SK-N-SH (cell line): ENCODE measurements at regions not wholly inside any gene's neighbourhood (a gene's known extent, or its start where the extent isn't known, plus 50 kb on each side); places are given as distances from the start of the nearest gene placed in this dataset.

Experiments
- CTCF ChIA-PET: fragments of 300-600, 350-600 bp; formaldehyde crosslinking; extraction: SDS; loops from one replicate; lab custom pipeline; 2021; lab: Yijun Ruan, JAX
- POLR2A ChIA-PET: fragments of 350-600 bp; sonication (Branson Sonifier 250); formaldehyde crosslinking; extraction: SDS; loops from one replicate; lab custom pipeline; 2020; ENCODE audit warnings: antibody characterized with exemption, inconsistent platforms; lab: Yijun Ruan, JAX
- DNase-seq: peaks from one replicate; pipeline ENCODE4 v3.0.0; 2012
- H2AFZ ChIP-seq: fragments of 200-600 bp; sonication (generic); 2 replicates; pipeline ENCODE4 v1.8.1; 2016; ENCODE audit warnings: antibody characterized with exemption, mild to moderate bottlenecking, low read depth
- H3F3A ChIP-seq: fragments of 200-600 bp; sonication (generic); replicated peaks from 2 replicates; pipeline ENCODE3; 2016; ENCODE audit warnings: antibody characterized with exemption, mild to moderate bottlenecking; ENCODE audit not compliant: insufficient read depth
- H3K27ac ChIP-seq, 2 experiments: fragments of 200-500 bp in 1 of 2; fragments of 200-600 bp in 1 of 2; sonication (Bioruptor generic) in 1 of 2; sonication (generic), shearing (Covaris generic) in 1 of 2; 2 replicates each; pipeline versions ENCODE4 v1.5.1 to v1.6.1; 2014 to 2016; ENCODE audit warnings: low read depth in 2 of 2, inconsistent platforms in 1 of 2, low read length in 1 of 2, mild to moderate bottlenecking in 1 of 2, mixed read lengths in 1 of 2
- H3K27me3 ChIP-seq: fragments of 200-600 bp; sonication (generic), shearing (Covaris generic); 2 replicates; pipeline ENCODE4 v1.6.1; 2016; ENCODE audit warnings: mixed run types; ENCODE audit not compliant: insufficient read depth
- H3K36me3 ChIP-seq, 2 experiments: fragments of 200-500 bp in 1 of 2; fragments of 200-600 bp in 1 of 2; sonication (Bioruptor generic) in 1 of 2; sonication (generic) in 1 of 2; replicated peaks in 1 of 2; 2 replicates each; pipeline versions ENCODE3 to v1.5.1; 2014 to 2016; ENCODE audit warnings: low read length in 1 of 2, mild to moderate bottlenecking in 1 of 2; ENCODE audit not compliant: insufficient read depth in 2 of 2, control insufficient read depth in 1 of 2
- H3K4me1 ChIP-seq, 2 experiments: fragments of 200-500 bp in 1 of 2; fragments of 200-600 bp in 1 of 2; sonication (Bioruptor generic) in 1 of 2; sonication (generic), shearing (Covaris generic) in 1 of 2; 2 replicates each; pipeline versions ENCODE4 v1.5.1 to v1.6.1; 2014 to 2016; ENCODE audit warnings: low read depth in 1 of 2, low read length in 1 of 2, mixed run types in 1 of 2; ENCODE audit not compliant: insufficient read depth in 2 of 2, control insufficient read depth in 1 of 2
- H3K4me2 ChIP-seq: fragments of 200-600 bp; sonication (generic), shearing (Covaris generic); 2 replicates; pipeline ENCODE4 v1.6.1; 2017; ENCODE audit warnings: mixed run types
- H3K4me3 ChIP-seq, 2 experiments: fragments of 200-500 bp in 1 of 2; fragments of 200-600 bp in 1 of 2; sonication (Bioruptor generic) in 1 of 2; sonication (generic), shearing (Covaris generic) in 1 of 2; 2 replicates each; pipeline versions ENCODE4 v1.5.1 to v1.8.1; 2014 to 2016; ENCODE audit warnings: low read depth in 2 of 2, inconsistent platforms in 1 of 2, low read length in 1 of 2, mild to moderate bottlenecking in 1 of 2, mixed read lengths in 1 of 2, moderate library complexity in 1 of 2
- H3K79me2 ChIP-seq: fragments of 200-600 bp; sonication (generic); 2 replicates; pipeline ENCODE4 v1.8.1; 2017; ENCODE audit warnings: mild to moderate bottlenecking; ENCODE audit not compliant: insufficient read depth
- H3K9ac ChIP-seq: fragments of 200-600 bp; sonication (generic); 2 replicates; pipeline ENCODE4 v1.6.1; 2017; ENCODE audit warnings: mixed run types
- H3K9me2 ChIP-seq: fragments of 200-600 bp; sonication (generic); 2 replicates; pipeline ENCODE4 v1.6.1; 2017; ENCODE audit warnings: mixed run types
- H3K9me3 ChIP-seq: fragments of 200-600 bp; sonication (generic); 2 replicates; pipeline ENCODE4 v1.6.1; 2017; ENCODE audit warnings: mixed run types, mild to moderate bottlenecking, moderate library complexity
- H4K20me1 ChIP-seq: fragments of 200-600 bp; sonication (generic); 2 replicates; pipeline ENCODE4 v1.6.1; 2017; ENCODE audit warnings: mild to moderate bottlenecking, mixed run types; ENCODE audit not compliant: insufficient read depth
- CHD2 ChIP-seq: fragments of 150-350 bp; IDR thresholded peaks from 2 replicates; pipeline ENCODE4 v1.6.1; 2018; ENCODE audit warnings: low read length; ENCODE audit not compliant: partially characterized antibody
- FOSL2 ChIP-seq: IDR thresholded peaks from 2 replicates; pipeline ENCODE4 v1.4.0; 2012; ENCODE audit warnings: low read depth, mild to moderate bottlenecking, moderate library complexity, borderline replicate concordance
- GATA2 ChIP-seq: sonication (generic); formaldehyde crosslinking; IDR thresholded peaks from 2 replicates; pipeline ENCODE4 v1.5.0; 2020; ENCODE audit warnings: mild to moderate bottlenecking, missing genetic modification reagents
- JUND ChIP-seq: IDR thresholded peaks from 2 replicates; pipeline ENCODE4 v1.4.0; 2012
- MXI1 ChIP-seq: IDR thresholded peaks from 2 replicates; pipeline ENCODE4 v1.6.1; 2012; ENCODE audit warnings: mild to moderate bottlenecking, low read depth, low read length, improper control_type of control experiment
- NFIC ChIP-seq: IDR thresholded peaks from 2 replicates; pipeline ENCODE4 v1.4.0; 2012; ENCODE audit warnings: borderline replicate concordance
- POLR2AphosphoS5 ChIP-seq: IDR thresholded peaks from 2 replicates; pipeline ENCODE4 v1.6.1; 2012; ENCODE audit warnings: low read depth, low read length
- RAD21 ChIP-seq: IDR thresholded peaks from 2 replicates; pipeline ENCODE4 v1.6.1; 2012; ENCODE audit warnings: mild to moderate bottlenecking, low read length
- RXRA ChIP-seq: IDR thresholded peaks from 2 replicates; pipeline ENCODE4 v1.4.0; 2012; ENCODE audit warnings: low read depth, mild to moderate bottlenecking, borderline replicate concordance
- SMC3 ChIP-seq: IDR thresholded peaks from 2 replicates; pipeline ENCODE4 v1.6.1; 2012; ENCODE audit warnings: low read depth, low read length, improper control_type of control experiment
- TCF12 ChIP-seq: IDR thresholded peaks from 2 replicates; pipeline ENCODE4 v1.4.0; 2012
- TEAD4 ChIP-seq: IDR thresholded peaks from 2 replicates; pipeline ENCODE4 v1.4.0; 2012; ENCODE audit warnings: mild to moderate bottlenecking, borderline replicate concordance; ENCODE audit not compliant: insufficient read depth
- WGBS: methylation state at CpG from one replicate; pipeline ENCODE4 v1.1.6; 2017; ENCODE audit warnings: low lambda C conversion rate; 5-methylcytosine and 5-hydroxymethylcytosine counted together
- TF ChIP-seq, protein P1 (sequence below): IDR thresholded peaks from 2 replicates; pipeline ENCODE4 v1.4.0; 2012; ENCODE audit warnings: low read depth
- TF ChIP-seq, protein P2 (sequence below): fragments of 150-350 bp; IDR thresholded peaks from 2 replicates; pipeline ENCODE4 v1.6.1; 2016; ENCODE audit warnings: mild to moderate bottlenecking, low read depth, low read length

DNA sequence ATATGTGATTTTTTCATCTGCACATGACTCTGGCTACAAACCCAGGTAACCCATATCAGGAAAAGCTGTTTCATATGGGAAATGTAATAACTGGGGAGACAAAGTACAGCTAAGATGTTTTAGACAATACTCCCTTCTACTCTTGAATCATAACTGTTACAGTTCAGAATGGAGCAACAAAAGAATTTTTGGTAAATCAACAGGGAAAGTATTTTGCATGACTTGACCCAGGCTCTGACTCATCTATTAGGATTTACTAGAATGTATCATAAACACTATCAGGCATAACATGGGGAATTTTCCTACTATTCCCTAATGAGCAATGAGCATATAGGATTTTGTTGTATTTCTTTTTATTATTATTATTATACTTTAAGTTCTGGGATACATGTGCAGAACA, 553.0 kb downstream of the SLC16A7 start:
- H3K9me2 ChIP-seq: no peaks in the 10 kb centered on the region; the same call in 1 of the 2 replicates
- H3K4me3 ChIP-seq: no peak overlapping the region
- H3K79me2 ChIP-seq: no peaks in the 10 kb centered on the region
- H3K27me3 ChIP-seq: no peaks in the 10 kb centered on the region
- H3K4me1 ChIP-seq: peaks cover 0 to 7% of the 10 kb centered on the region in 2 experiments; a peak in 1 of 4 replicates
- H3K36me3 ChIP-seq: no peaks in the 10 kb centered on the region
- CTCF ChIA-PET: no interaction called here
- no peaks in the 10 kb centered on the region; the same call in 1 of the 2 replicates for H3K9me3 ChIP-seq
- no peaks in the 10 kb centered on the region for H4K20me1 ChIP-seq
- peak overlapping the region; percentile 55; the same call in 1 of the 2 replicates for H3K4me2 ChIP-seq
- TF ChIP-seq TCF12 (peak; percentile 35), TEAD4 (peak; percentile 50; the same call in 1 of the 2 replicates), SMC3 (no peak), FOSL2 (peak; percentile 74), RAD21 (no peak), MXI1 (no peak), JUND (peak; percentile 66)
- TF ChIP-seq, protein P1, sequence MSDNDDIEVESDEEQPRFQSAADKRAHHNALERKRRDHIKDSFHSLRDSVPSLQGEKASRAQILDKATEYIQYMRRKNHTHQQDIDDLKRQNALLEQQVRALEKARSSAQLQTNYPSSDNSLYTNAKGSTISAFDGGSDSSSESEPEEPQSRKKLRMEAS: no peak
- H3F3A ChIP-seq: peaks cover 13% of the 10 kb centered on the region
- peak overlapping the region in 1 of 2 experiments; percentile 80; a peak in 3 of 4 replicates for H3K27ac ChIP-seq
- POLR2A ChIA-PET: no interaction called here
- H2AFZ ChIP-seq: peak overlapping the region; percentile 80; the same call in 1 of the 2 replicates
- DNase-seq: no peak
- H3K9ac ChIP-seq: no peak overlapping the region

DNA sequence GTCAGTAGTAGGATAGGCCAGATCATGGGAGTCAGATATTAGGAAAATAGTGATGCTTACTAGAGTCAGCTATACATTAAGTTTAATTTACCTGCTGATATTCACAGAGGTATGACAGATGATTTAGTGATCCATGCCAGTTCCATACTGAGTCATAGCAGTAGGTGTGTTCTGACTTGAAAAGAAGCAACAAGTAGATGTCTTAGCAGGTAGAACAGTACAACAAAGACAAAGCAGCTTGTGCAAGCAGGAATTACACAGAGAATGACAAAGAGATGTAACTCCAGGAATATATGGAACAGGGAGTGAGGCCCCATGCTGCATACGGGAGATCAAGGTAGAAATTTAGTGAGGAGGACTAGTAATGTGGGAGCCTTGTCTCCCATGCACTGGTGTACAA, 556.9 kb downstream of the SLC16A7 start:
- DNase-seq: no peak
- ChIA-PET CTCF (no interaction called here), POLR2A (no interaction called here)
- Histone ChIP-seq H2AFZ (no peak overlapping the region), H3K36me3 (no peaks in the 10 kb centered on the region), H3K4me3 (no peak overlapping the region), H3K4me2 (no peak overlapping the region), H3K27ac (no peak overlapping the region), H3K9me2 (no peaks in the 10 kb centered on the region), H4K20me1 (no peaks in the 10 kb centered on the region), H3K4me1 (peaks cover 0 to 7% of the 10 kb centered on the region in 2 experiments; a peak in 1 of 4 replicates), H3K79me2 (no peaks in the 10 kb centered on the region), H3F3A (peaks cover 11% of the 10 kb centered on the region), H3K9me3 (no peaks in the 10 kb centered on the region; the same call in 1 of the 2 replicates), H3K9ac (no peak overlapping the region), H3K27me3 (no peaks in the 10 kb centered on the region)
- 43% methylated on average over 1 of the region's 1 CpG for WGBS
- no peak for TF ChIP-seq POLR2AphosphoS5
- no peak for TF ChIP-seq GATA2 (CRISPR knock-in tag)
- no peak for TF ChIP-seq RAD21
- no peak for TF ChIP-seq RXRA
- no peak for TF ChIP-seq TEAD4
- TF ChIP-seq CHD2: no peak
- TF ChIP-seq SMC3: no peak
- TF ChIP-seq, protein P2, sequence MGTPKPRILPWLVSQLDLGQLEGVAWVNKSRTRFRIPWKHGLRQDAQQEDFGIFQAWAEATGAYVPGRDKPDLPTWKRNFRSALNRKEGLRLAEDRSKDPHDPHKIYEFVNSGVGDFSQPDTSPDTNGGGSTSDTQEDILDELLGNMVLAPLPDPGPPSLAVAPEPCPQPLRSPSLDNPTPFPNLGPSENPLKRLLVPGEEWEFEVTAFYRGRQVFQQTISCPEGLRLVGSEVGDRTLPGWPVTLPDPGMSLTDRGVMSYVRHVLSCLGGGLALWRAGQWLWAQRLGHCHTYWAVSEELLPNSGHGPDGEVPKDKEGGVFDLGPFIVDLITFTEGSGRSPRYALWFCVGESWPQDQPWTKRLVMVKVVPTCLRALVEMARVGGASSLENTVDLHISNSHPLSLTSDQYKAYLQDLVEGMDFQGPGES: no peak
- no peak for TF ChIP-seq NFIC
